ENCODE measurements at regions not wholly inside any gene's neighbourhood (a gene's known extent, or its start where the extent isn't known, plus 50 kb on each side); places are given as distances from the start of the nearest gene placed in this dataset.
"Not testable (repeated sequence)": the region's sequence is repeated elsewhere in the genome, so short reads cannot be mapped to it uniquely, and the experiment has no call there.

DNA sequence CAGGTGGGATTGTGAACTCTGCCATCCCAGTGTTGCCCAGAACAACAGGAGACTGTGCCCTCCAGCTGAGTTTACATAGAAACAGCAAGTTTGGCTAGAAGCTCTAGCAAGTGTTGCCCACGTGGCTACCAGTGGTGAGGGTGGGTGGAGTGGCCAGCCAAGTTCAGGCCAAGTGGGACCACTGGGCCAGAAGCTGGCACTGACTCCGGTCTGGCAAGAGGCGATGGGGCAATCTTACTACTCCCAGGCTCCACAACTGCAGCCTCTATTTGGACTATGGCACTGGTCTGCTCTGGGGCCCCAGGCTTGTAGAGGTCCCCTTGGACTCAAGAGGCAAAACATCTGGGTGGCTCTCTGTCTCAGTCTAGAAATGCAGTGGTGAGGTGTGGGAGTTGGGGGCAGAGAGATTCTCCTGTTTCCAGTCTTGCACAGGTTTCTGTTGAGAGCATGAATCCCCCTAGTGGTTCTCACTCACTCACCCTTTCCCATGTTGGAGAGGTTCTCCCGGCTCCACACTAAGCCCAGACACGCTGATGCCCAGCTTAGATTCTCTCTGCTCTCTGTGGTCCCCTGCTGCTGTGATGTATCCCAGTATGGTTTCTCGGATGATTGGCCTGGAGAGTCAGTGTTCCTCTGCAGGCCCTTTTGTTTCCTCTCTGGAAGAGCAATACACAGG lies 615.3 kb downstream of the PDHA2 start:
- TF ChIP-seq, protein P1, sequence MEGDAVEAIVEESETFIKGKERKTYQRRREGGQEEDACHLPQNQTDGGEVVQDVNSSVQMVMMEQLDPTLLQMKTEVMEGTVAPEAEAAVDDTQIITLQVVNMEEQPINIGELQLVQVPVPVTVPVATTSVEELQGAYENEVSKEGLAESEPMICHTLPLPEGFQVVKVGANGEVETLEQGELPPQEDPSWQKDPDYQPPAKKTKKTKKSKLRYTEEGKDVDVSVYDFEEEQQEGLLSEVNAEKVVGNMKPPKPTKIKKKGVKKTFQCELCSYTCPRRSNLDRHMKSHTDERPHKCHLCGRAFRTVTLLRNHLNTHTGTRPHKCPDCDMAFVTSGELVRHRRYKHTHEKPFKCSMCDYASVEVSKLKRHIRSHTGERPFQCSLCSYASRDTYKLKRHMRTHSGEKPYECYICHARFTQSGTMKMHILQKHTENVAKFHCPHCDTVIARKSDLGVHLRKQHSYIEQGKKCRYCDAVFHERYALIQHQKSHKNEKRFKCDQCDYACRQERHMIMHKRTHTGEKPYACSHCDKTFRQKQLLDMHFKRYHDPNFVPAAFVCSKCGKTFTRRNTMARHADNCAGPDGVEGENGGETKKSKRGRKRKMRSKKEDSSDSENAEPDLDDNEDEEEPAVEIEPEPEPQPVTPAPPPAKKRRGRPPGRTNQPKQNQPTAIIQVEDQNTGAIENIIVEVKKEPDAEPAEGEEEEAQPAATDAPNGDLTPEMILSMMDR (IDR thresholded peaks at IDR 0.05; ENCODE audit: control insufficient read depth, extremely low read depth, insufficient read depth): no peak
- DNase-seq (ENCODE audit: low read depth): no peak
- H3K4me3 ChIP-seq (ENCODE audit: low read depth, low read length): no peak overlapping the region

DNA sequence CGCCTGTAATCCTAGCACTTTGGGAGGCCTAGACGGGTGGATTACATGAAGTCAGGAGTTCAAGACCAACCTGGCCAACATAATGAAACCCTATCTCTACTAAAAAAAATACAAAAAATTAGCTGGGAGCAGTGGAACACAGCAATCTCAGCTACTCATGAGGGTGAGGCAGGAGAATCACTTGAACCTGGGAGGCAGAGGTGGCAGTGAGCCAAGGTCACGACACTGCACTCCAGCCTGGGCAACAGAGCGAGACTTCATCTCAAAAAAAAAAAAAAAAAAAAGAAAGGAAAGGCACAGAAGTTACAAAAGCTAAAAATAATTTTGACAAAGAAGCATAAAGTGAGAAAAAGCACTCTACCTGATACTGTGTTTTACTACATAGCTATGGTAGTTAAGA lies 618.1 kb downstream of the PDHA2 start:
- H3K4me3 ChIP-seq (ENCODE audit: low read depth, low read length); DNase-seq (ENCODE audit: low read depth): not testable (repeated sequence)

DNA sequence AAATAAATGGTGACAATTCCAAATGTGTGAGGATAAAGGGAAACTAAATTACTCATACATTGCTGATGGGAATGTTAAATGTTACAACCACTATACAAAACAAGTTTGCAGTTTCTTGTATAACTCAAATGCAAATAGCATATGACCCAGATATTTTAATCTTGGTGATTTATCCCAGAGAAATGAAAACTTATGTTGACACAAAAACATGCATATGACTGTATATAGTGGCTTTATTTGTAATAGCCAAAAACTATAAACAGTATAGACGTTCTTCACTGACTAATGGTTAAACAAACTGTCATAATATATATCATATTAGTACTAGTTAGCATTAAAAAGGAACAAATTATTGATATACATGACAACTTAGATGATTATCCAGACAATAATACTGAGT lies 619.2 kb downstream of the PDHA2 start:
- TF ChIP-seq, protein P1 (IDR thresholded peaks at IDR 0.05; ENCODE audit: control insufficient read depth, extremely low read depth, insufficient read depth): no peak
- H3K4me3 ChIP-seq (ENCODE audit: low read depth, low read length): no peak overlapping the region
- DNase-seq (ENCODE audit: low read depth): no peak

DNA sequence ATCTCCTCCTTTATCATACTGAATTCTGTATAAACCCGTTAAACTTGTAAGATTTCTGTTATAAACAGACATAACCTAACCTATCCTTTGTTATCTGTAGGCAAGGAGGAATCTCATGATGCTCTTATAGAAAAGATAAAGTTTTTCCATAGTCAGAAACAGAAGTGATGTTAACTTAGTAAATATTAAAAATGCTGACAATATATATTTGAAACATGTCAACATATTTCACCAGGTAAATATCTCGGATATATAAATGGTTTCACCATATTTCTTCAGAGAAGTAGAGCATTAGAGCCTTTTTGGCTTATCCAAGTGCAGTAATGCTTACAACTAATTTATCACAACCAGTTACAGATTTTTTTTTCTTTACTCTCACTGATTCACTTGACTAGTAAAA lies 625.9 kb downstream of the PDHA2 start:
- TF ChIP-seq, protein P1 (IDR thresholded peaks at IDR 0.05; ENCODE audit: control insufficient read depth, extremely low read depth, insufficient read depth): no peak
- H3K4me3 ChIP-seq (ENCODE audit: low read depth, low read length): no peak overlapping the region

DNA sequence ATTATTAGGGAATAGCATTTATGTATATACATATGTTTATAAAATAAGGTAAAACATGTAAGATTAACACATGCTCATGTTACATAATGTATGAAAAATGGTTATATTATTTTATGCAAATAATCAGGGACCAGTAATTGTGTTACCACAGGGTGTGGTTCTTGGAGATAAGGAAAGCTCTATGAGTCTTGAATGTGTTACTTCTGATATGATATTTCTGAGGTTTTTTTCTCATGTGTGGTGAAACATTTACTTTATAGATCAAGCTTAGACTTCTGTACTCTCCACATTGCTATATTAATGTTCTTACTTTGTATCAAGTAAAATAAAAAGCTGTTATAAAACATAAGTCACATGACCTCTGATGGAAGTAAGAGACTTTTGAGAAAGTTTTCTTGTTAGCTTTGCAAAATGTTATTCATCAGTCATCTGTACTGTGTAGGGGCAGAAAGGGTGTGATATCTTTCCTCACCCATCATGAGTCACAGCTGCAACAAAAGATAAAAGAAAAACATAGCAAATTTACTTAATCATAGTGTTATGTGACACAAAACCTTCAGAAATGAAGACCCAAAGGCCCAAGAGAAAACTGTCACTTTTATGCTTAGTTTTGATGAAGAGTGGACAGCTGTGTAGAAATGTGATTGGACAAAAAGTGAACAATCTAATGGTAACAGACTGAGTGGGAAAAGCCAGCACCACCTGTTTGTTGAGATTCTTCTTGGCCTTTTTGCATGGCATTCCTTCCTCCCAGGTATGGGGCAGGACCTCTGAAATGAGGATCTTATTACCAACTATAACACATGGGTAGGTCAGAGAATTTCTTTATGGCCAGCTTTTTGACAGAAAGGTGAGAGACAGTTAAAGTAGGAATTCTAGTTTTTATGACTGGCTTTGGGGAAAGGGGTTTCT lies 632.3 kb downstream of the PDHA2 start:
- no peak for DNase-seq (ENCODE audit: low read depth)
- H3K4me3 ChIP-seq (ENCODE audit: low read depth, low read length): no peak overlapping the region
- TF ChIP-seq, protein P1 (IDR thresholded peaks at IDR 0.05; ENCODE audit: control insufficient read depth, extremely low read depth, insufficient read depth): no peak

More for the DNA sequence above, 625.9 kb downstream of the PDHA2 start:
- DNase-seq (ENCODE audit: low read depth): no peak

DNA sequence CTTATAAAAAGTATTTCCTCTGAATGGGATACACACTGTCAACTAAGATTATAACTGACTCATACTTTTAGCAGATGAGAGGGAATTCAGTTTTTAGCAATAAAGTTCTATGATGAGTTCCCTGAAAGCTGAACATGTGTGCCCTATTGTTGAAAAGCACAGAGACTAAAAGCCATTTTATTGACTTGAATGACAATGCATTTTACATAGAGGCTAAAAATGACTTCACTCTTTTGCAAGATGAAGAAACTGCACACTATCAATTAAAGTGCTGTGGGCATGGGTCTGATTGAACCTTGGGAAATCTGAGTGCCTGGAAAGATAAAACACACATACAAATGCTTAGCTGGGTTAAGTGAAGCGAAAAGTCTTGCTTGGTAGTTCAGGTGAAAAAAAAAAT lies 633.4 kb downstream of the PDHA2 start:
- DNase-seq (ENCODE audit: low read depth): no peak
- no peak overlapping the region for H3K4me3 ChIP-seq (ENCODE audit: low read depth, low read length)
- TF ChIP-seq, protein P1 (IDR thresholded peaks at IDR 0.05; ENCODE audit: control insufficient read depth, extremely low read depth, insufficient read depth): no peak

DNA sequence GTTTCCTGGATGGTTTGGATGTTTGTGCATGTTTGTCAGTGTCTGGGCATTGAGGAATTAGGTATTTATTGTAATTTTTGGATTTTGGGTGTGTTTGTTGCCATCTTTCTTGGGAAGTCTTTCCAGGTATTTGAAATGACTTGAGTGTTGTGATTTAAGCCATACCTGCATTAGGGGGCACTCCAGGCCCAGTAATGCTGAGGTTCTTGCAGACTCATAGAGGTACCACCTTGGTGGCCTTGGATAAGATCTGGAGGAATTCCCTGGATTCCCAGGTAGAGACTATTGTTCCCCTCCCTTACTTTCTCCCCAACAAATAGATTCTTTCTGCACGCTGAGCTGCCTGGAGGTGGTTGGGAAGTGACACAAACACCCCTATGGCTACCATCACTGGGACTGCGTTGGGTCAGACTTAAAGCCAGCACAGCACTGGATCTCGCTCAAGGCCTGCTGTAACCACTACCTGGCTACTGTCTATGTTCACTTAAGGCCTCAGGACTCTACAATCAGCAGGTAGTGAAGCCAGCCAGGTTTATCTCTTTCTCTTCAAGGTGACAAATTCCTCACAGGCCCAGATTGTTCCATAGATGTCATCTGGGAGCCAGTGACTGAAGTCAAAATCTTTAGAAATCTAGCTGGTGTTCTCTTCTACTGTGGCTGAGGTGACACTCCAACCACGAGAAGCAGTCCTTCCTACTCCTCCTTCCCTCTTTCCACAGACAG lies 643.6 kb downstream of the PDHA2 start:
- DNase-seq (ENCODE audit: low read depth): no peak
- H3K4me3 ChIP-seq (ENCODE audit: low read depth, low read length): no peak overlapping the region
- TF ChIP-seq, protein P1 (IDR thresholded peaks at IDR 0.05; ENCODE audit: control insufficient read depth, extremely low read depth, insufficient read depth): no peak

All from LNCaP clone FGC (cell line).